Astrocyte (in vitro differentiated cells and primary cell): ENCODE measurements at regions not wholly inside any gene's neighbourhood (a gene's known extent, or its start where the extent isn't known, plus 50 kb on each side); places are given as distances from the start of the nearest gene placed in this dataset.

Experiments used
- DNase-seq: peaks from one replicate; pipeline ENCODE4 v3.0.0-alpha.2; 2010; ENCODE audit warnings: low read depth
- FAIRE-seq: peaks from 2 replicates; lab custom pipeline; 2011; peaks lifted over from hg19 to GRCh38; lab: Jason Lieb, UNC
- H2AFZ ChIP-seq: 2 replicates; pipeline ENCODE4 v1.6.0; 2012; ENCODE audit warnings: low read depth, low read length, inconsistent platforms
- H3K27ac ChIP-seq: 2 replicates; pipeline ENCODE4 v1.5.1; 2011; ENCODE audit warnings: low read depth, low read length, inconsistent platforms
- H3K27me3 ChIP-seq: 2 replicates; pipeline ENCODE4 v1.6.0; 2011; ENCODE audit warnings: low read length, inconsistent platforms; ENCODE audit not compliant: insufficient read depth
- H3K36me3 ChIP-seq: 2 replicates; pipeline ENCODE4 v1.5.1; 2011; ENCODE audit warnings: low read length, inconsistent platforms; ENCODE audit not compliant: insufficient read depth
- H3K4me1 ChIP-seq: 2 replicates; pipeline ENCODE4 v1.5.1; 2011; ENCODE audit warnings: low read length, inconsistent platforms; ENCODE audit not compliant: insufficient read depth
- H3K4me2 ChIP-seq: 2 replicates; pipeline ENCODE4 v1.6.0; 2012; ENCODE audit warnings: low read length, inconsistent platforms
- H3K4me3 ChIP-seq: 2 replicates; pipeline ENCODE4 v1.5.1; 2011; ENCODE audit warnings: low read depth, mild to moderate bottlenecking, low read length, inconsistent platforms; ENCODE audit not compliant: insufficient read depth
- H3K79me2 ChIP-seq: 2 replicates; pipeline ENCODE4 v1.6.0; 2012; ENCODE audit warnings: mild to moderate bottlenecking, low read length, inconsistent platforms; ENCODE audit not compliant: insufficient read depth
- H3K9ac ChIP-seq: 2 replicates; pipeline ENCODE4 v1.6.0; 2012; ENCODE audit warnings: mild to moderate bottlenecking, low read length, inconsistent platforms
- H3K9me3 ChIP-seq: 2 replicates; pipeline ENCODE4 v1.5.1; 2012; ENCODE audit warnings: low read depth, mild to moderate bottlenecking, low read length, inconsistent platforms; ENCODE audit not compliant: insufficient read depth
- H4K20me1 ChIP-seq: 2 replicates; pipeline ENCODE4 v1.6.0; 2012; ENCODE audit warnings: low read length, inconsistent platforms; ENCODE audit not compliant: insufficient read depth
- H3K27ac Mint-ChIP-seq: one replicate; pipeline ENCODE4 v1.8.0; 2021; ENCODE audit warnings: mild to moderate bottlenecking, mixed read lengths; ENCODE audit not compliant: unreplicated experiment
- H3K27me3 Mint-ChIP-seq: one replicate; pipeline ENCODE4 v1.8.0; 2021; ENCODE audit warnings: low read depth, mixed read lengths; ENCODE audit not compliant: unreplicated experiment
- H3K36me3 Mint-ChIP-seq: one replicate; pipeline ENCODE4 v1.8.0; 2021; ENCODE audit warnings: low read depth, mixed read lengths; ENCODE audit not compliant: unreplicated experiment
- H3K4me1 Mint-ChIP-seq: one replicate; pipeline ENCODE4 v1.8.0; 2021; ENCODE audit warnings: low read depth, mixed read lengths; ENCODE audit not compliant: unreplicated experiment
- H3K4me3 Mint-ChIP-seq: one replicate; pipeline ENCODE4 v1.8.0; 2021; ENCODE audit warnings: mild to moderate bottlenecking, moderate library complexity, mixed read lengths; ENCODE audit not compliant: unreplicated experiment
- H3K9me3 Mint-ChIP-seq: one replicate; pipeline ENCODE4 v1.8.0; 2021; ENCODE audit warnings: mild to moderate bottlenecking, mixed read lengths; ENCODE audit not compliant: unreplicated experiment
- EZH2 ChIP-seq: IDR thresholded peaks from 2 replicates; pipeline ENCODE4 v1.6.1; 2012; ENCODE audit warnings: mild to moderate bottlenecking, low read length, inconsistent platforms; ENCODE audit not compliant: insufficient read depth
- TF ChIP-seq, protein P1 (sequence below): IDR thresholded peaks from 2 replicates; pipeline ENCODE4 v1.5.1; 2011; ENCODE audit warnings: low read depth, mild to moderate bottlenecking, inconsistent platforms, low read length, moderate library complexity; ENCODE audit not compliant: insufficient read depth

DNA sequence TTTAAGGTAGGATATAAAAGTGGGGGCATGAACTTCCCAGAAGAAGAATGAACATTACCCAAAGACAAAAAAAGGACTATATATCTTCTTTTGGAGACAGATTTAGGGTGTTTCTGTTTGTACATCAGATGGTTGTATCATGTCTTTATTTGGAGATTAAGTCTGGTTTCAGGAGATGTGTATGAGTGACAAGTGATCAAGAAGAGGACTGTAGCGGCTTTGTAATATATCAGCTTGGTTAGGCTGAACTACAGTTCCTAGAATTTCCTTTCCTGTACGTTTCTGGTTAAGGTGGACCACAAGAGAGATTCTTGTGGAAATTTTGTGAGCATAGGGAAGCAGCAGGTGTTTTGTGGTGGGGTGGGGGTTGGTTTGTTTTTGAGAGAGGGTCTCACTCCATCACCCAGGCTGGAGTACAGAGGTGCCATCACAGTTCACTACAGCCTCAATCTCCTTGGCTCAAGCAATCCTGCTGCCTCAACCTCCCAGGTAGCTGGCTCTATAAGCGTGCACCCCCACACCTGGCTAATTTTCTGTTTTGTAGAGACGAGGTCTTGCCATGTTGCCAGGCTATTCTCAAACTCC is 287.1 kb upstream of the MGAT5 start:
- DNase-seq = no peak
- Histone ChIP-seq H3K27me3 (peaks cover 5% of the 10 kb centered on the region), H3K36me3 (no peaks in the 10 kb centered on the region), H4K20me1 (no peaks in the 10 kb centered on the region), H3K27ac (no peak overlapping the region), H3K79me2 (no peaks in the 10 kb centered on the region), H2AFZ (no peak overlapping the region), H3K4me2 (no peak overlapping the region), H3K9me3 (no peaks in the 10 kb centered on the region), H3K4me3 (no peak overlapping the region), H3K9ac (no peak overlapping the region), H3K4me1 (no peaks in the 10 kb centered on the region)
- Mint-ChIP-seq H3K4me3 (no peak overlapping the region), H3K27me3 (peaks cover 19% of the 10 kb centered on the region), H3K27ac (no peak overlapping the region), H3K36me3 (no peaks in the 10 kb centered on the region), H3K9me3 (peaks cover 5% of the 10 kb centered on the region), H3K4me1 (peaks cover 3% of the 10 kb centered on the region)
- no peak for TF ChIP-seq EZH2
- TF ChIP-seq, protein P1, sequence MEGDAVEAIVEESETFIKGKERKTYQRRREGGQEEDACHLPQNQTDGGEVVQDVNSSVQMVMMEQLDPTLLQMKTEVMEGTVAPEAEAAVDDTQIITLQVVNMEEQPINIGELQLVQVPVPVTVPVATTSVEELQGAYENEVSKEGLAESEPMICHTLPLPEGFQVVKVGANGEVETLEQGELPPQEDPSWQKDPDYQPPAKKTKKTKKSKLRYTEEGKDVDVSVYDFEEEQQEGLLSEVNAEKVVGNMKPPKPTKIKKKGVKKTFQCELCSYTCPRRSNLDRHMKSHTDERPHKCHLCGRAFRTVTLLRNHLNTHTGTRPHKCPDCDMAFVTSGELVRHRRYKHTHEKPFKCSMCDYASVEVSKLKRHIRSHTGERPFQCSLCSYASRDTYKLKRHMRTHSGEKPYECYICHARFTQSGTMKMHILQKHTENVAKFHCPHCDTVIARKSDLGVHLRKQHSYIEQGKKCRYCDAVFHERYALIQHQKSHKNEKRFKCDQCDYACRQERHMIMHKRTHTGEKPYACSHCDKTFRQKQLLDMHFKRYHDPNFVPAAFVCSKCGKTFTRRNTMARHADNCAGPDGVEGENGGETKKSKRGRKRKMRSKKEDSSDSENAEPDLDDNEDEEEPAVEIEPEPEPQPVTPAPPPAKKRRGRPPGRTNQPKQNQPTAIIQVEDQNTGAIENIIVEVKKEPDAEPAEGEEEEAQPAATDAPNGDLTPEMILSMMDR = no peak
- FAIRE-seq = no peak

DNA sequence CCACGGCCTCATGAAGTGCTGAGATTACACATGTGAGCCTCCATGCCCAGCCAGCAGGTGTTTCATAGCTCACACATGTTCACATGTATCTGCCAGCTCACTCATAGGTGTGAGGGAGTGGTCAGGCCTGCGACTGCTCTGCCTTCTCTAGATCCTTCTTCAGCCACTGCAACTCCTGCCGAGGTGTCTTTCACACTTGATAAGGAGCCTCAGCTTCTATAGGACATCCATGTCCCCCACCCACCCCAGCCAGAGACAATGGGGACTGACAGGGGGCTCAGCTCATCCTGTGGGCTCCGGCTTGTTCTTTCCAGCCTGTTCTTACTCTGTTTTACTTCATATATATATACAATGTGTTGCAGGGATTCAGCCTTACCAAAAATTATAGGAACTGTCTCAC is 286.5 kb upstream of the MGAT5 start:
- no peaks in the 10 kb centered on the region for H3K4me1 ChIP-seq
- H3K27me3 ChIP-seq = peaks cover under 1% of the 10 kb centered on the region
- no peak overlapping the region for H3K4me3 ChIP-seq
- H3K9me3 Mint-ChIP-seq = peaks cover 5% of the 10 kb centered on the region
- H3K36me3 ChIP-seq = no peaks in the 10 kb centered on the region
- no peak for TF ChIP-seq EZH2
- TF ChIP-seq, protein P1 = no peak
- no peak for FAIRE-seq
- no peak overlapping the region for H3K4me3 Mint-ChIP-seq
- H3K27ac Mint-ChIP-seq = no peak overlapping the region
- no peak overlapping the region for H3K9ac ChIP-seq
- H3K36me3 Mint-ChIP-seq = no peaks in the 10 kb centered on the region
- no peaks in the 10 kb centered on the region for H4K20me1 ChIP-seq
- H3K27ac ChIP-seq = no peak overlapping the region
- no peaks in the 10 kb centered on the region for H3K9me3 ChIP-seq
- no peak for DNase-seq
- no peaks in the 10 kb centered on the region for H3K79me2 ChIP-seq
- H3K4me1 Mint-ChIP-seq = peaks cover 3% of the 10 kb centered on the region
- H3K27me3 Mint-ChIP-seq = peaks cover 16% of the 10 kb centered on the region
- no peak overlapping the region for H3K4me2 ChIP-seq
- no peak overlapping the region for H2AFZ ChIP-seq

DNA sequence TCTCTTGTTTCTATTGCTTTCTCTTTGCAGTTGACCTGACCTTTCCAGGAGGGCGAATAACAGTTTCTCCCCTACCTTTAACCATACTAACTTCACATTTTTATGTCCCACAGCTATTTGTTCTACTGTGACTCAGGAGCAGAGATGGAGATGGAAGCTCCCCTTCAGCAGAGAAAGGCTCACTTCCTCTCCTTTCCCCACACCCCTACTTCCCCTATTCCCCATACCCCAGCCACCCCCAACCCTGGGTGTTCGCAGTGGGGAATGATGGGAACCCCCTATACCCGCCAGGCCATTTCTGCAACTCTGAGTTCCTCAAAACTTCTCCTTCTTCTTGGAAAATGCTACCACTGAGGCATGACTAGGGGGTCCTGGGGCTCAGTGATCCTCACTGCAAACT is 285.4 kb upstream of the MGAT5 start:
- Histone ChIP-seq H3K9ac (no peak overlapping the region), H3K4me2 (no peak overlapping the region), H3K79me2 (no peaks in the 10 kb centered on the region), H3K9me3 (no peaks in the 10 kb centered on the region), H3K36me3 (no peaks in the 10 kb centered on the region), H3K27ac (no peak overlapping the region), H2AFZ (no peak overlapping the region), H4K20me1 (no peaks in the 10 kb centered on the region), H3K27me3 (no peaks in the 10 kb centered on the region), H3K4me3 (no peak overlapping the region), H3K4me1 (peaks cover 2% of the 10 kb centered on the region)
- Mint-ChIP-seq H3K36me3 (no peaks in the 10 kb centered on the region), H3K4me1 (peaks cover 3% of the 10 kb centered on the region), H3K4me3 (no peak overlapping the region), H3K27ac (no peak overlapping the region), H3K27me3 (peaks cover 20% of the 10 kb centered on the region), H3K9me3 (peaks cover 5% of the 10 kb centered on the region)
- DNase-seq = no peak
- TF ChIP-seq, protein P1 = no peak
- TF ChIP-seq EZH2 = no peak
- no peak for FAIRE-seq
